ENCODE measurements at regions not wholly inside any gene's neighbourhood (a gene's known extent, or its start where the extent isn't known, plus 50 kb on each side); places are given as distances from the start of the nearest gene placed in this dataset.

DNA sequence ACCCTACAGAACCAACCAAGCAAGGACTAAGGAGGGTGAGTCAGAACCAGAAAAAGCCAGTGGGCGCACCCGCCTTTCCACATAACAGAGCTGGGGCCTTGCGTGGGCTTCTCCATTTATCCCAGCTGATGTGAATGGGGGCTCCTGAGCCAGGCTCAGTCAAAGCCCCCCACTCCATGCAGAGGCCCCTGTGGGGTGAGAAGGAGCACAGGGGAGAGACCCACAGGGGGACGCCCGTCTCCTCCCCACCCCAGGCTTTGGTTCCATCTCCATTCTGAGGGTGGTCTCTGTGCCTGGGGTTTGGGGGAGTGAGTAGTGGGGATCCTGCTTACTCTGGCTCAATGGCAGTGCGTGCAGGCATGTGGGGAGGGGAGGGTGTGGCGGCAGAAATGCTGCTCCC is 210.1 kb upstream of the TNRC6C start (continued):
- TF ChIP-seq, protein P1, sequence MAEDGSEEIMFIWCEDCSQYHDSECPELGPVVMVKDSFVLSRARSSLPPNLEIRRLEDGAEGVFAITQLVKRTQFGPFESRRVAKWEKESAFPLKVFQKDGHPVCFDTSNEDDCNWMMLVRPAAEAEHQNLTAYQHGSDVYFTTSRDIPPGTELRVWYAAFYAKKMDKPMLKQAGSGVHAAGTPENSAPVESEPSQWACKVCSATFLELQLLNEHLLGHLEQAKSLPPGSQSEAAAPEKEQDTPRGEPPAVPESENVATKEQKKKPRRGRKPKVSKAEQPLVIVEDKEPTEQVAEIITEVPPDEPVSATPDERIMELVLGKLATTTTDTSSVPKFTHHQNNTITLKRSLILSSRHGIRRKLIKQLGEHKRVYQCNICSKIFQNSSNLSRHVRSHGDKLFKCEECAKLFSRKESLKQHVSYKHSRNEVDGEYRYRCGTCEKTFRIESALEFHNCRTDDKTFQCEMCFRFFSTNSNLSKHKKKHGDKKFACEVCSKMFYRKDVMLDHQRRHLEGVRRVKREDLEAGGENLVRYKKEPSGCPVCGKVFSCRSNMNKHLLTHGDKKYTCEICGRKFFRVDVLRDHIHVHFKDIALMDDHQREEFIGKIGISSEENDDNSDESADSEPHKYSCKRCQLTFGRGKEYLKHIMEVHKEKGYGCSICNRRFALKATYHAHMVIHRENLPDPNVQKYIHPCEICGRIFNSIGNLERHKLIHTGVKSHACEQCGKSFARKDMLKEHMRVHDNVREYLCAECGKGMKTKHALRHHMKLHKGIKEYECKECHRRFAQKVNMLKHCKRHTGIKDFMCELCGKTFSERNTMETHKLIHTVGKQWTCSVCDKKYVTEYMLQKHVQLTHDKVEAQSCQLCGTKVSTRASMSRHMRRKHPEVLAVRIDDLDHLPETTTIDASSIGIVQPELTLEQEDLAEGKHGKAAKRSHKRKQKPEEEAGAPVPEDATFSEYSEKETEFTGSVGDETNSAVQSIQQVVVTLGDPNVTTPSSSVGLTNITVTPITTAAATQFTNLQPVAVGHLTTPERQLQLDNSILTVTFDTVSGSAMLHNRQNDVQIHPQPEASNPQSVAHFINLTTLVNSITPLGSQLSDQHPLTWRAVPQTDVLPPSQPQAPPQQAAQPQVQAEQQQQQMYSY (CRISPR knock-in tag; IDR thresholded peaks at IDR 0.05): no peak
- TF ChIP-seq ZNF416 (CRISPR knock-in tag; IDR thresholded peaks at IDR 0.05) (no peak), ZNF423 (CRISPR knock-in tag; IDR thresholded peaks at IDR 0.05) (no peak), TEAD4 (CRISPR knock-in tag; IDR thresholded peaks at IDR 0.05) (no peak), ZNF425 (CRISPR knock-in tag; conservative IDR thresholded peaks at IDR 0.05) (no peak), ZSCAN18 (CRISPR knock-in tag; IDR thresholded peaks at IDR 0.05) (no peak), ZBTB21 (CRISPR knock-in tag; IDR thresholded peaks at IDR 0.05; ENCODE audit: borderline replicate concordance) (no peak)
- TF ChIP-seq, protein P2, sequence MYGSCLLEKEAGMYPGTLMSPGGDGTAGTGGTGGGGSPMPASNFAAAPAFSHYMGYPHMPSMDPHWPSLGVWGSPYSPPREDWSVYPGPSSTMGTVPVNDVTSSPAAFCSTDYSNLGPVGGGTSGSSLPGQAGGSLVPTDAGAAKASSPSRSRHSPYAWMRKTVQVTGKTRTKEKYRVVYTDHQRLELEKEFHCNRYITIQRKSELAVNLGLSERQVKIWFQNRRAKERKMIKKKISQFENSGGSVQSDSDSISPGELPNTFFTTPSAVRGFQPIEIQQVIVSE (CRISPR knock-in tag; IDR thresholded peaks at IDR 0.05; ENCODE audit: borderline replicate concordance): no peak

DNA sequence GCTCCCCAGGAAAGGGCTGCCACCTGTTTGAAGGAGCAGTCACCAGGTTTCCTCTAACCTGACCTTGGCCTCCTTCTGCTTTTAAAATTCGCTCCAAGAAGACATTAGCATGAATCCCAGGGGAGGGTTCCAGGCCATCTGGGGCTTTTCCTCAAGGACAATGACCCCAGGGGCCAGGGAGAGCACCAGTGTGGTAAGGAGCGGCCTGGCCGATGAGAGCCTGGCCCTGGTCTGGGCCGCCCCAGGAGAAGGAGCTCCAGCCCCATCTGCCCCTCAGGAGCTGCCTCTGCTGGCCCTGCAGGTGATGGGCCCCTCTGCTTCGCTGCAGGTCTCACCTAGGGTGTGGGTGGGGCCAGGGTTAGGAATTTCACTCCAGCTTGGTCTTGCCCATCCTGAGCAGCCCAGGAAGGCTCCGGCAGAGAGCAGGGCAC is 209.2 kb upstream of the TNRC6C start:
- peaks cover under 1% of the 10 kb centered on the region for H3K9me3 Mint-ChIP-seq
- H3K4me3 Mint-ChIP-seq: no peak overlapping the region
- POLR2A ChIA-PET: interaction anchor here (1.0 kb wide), 1 partner anchor 209 kb away, joined by 4 read pairs; the partner anchor contains the start of gene TNRC6C
- H3K27me3 Mint-ChIP-seq (ENCODE audit: low read depth): peaks cover 5% of the 10 kb centered on the region; the same call in 1 of the 2 replicates
- no peaks in the 10 kb centered on the region for H3K36me3 Mint-ChIP-seq
- CTCF ChIA-PET: interaction anchor here (0.9 to 3.5 kb wide), 7 partner anchors 8 to 220 kb away, joined by 3 to 15 read pairs (median 4); no protein-coding TSS in a partner anchor
- DNase-seq (ENCODE audit: low spot score) (peak; percentile 31), ATAC-seq (peak; percentile 58)
- H3K4me1 Mint-ChIP-seq: peaks cover 29% of the 10 kb centered on the region
- no peak overlapping the region for H3K27ac Mint-ChIP-seq
- no peak for TF ChIP-seq MAX (CRISPR knock-in tag; IDR thresholded peaks at IDR 0.05)
- no peak for TF ChIP-seq FOXK1 (CRISPR knock-in tag; IDR thresholded peaks at IDR 0.05)
- TF ChIP-seq, protein P3, sequence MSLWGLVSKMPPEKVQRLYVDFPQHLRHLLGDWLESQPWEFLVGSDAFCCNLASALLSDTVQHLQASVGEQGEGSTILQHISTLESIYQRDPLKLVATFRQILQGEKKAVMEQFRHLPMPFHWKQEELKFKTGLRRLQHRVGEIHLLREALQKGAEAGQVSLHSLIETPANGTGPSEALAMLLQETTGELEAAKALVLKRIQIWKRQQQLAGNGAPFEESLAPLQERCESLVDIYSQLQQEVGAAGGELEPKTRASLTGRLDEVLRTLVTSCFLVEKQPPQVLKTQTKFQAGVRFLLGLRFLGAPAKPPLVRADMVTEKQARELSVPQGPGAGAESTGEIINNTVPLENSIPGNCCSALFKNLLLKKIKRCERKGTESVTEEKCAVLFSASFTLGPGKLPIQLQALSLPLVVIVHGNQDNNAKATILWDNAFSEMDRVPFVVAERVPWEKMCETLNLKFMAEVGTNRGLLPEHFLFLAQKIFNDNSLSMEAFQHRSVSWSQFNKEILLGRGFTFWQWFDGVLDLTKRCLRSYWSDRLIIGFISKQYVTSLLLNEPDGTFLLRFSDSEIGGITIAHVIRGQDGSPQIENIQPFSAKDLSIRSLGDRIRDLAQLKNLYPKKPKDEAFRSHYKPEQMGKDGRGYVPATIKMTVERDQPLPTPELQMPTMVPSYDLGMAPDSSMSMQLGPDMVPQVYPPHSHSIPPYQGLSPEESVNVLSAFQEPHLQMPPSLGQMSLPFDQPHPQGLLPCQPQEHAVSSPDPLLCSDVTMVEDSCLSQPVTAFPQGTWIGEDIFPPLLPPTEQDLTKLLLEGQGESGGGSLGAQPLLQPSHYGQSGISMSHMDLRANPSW (CRISPR knock-in tag; conservative IDR thresholded peaks at IDR 0.05; ENCODE audit: low read depth): no peak
- no peak for TF ChIP-seq NR1H2 (CRISPR knock-in tag; IDR thresholded peaks at IDR 0.05)
- no peak for TF ChIP-seq ZNF121 (CRISPR knock-in tag; IDR thresholded peaks at IDR 0.05)
- no peak for TF ChIP-seq ZNF232 (CRISPR knock-in tag; IDR thresholded peaks at IDR 0.05)
- no peak for TF ChIP-seq ATF2 (CRISPR knock-in tag; IDR thresholded peaks at IDR 0.05; ENCODE audit: borderline replicate concordance, low read depth)
- TF ChIP-seq E2F4 (CRISPR knock-in tag; IDR thresholded peaks at IDR 0.05; ENCODE audit: borderline replicate concordance, low read depth): no peak
- no peak for TF ChIP-seq E2F5 (CRISPR knock-in tag; IDR thresholded peaks at IDR 0.05)
- TF ChIP-seq, protein P4, sequence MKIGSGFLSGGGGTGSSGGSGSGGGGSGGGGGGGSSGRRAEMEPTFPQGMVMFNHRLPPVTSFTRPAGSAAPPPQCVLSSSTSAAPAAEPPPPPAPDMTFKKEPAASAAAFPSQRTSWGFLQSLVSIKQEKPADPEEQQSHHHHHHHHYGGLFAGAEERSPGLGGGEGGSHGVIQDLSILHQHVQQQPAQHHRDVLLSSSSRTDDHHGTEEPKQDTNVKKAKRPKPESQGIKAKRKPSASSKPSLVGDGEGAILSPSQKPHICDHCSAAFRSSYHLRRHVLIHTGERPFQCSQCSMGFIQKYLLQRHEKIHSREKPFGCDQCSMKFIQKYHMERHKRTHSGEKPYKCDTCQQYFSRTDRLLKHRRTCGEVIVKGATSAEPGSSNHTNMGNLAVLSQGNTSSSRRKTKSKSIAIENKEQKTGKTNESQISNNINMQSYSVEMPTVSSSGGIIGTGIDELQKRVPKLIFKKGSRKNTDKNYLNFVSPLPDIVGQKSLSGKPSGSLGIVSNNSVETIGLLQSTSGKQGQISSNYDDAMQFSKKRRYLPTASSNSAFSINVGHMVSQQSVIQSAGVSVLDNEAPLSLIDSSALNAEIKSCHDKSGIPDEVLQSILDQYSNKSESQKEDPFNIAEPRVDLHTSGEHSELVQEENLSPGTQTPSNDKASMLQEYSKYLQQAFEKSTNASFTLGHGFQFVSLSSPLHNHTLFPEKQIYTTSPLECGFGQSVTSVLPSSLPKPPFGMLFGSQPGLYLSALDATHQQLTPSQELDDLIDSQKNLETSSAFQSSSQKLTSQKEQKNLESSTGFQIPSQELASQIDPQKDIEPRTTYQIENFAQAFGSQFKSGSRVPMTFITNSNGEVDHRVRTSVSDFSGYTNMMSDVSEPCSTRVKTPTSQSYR (CRISPR knock-in tag; IDR thresholded peaks at IDR 0.05): no peak

Measured in WTC11 (cell line).